ENCODE measurements at regions not wholly inside any gene's neighbourhood (a gene's known extent, or its start where the extent isn't known, plus 50 kb on each side); places are given as distances from the start of the nearest gene placed in this dataset.
"Not testable (repeated sequence)": the region's sequence is repeated elsewhere in the genome, so short reads cannot be mapped to it uniquely, and the experiment has no call there.

- no peak for DNase-seq (ENCODE audit: low spot score)
These were observed 616.8 kb upstream of the VRK2 start for GRCh38 chr2:57429831-57430230.

- DNase-seq (ENCODE audit: low spot score) = no peak
These were observed 614.1 kb upstream of the VRK2 start for GRCh38 chr2:57432528-57432927.

- DNase-seq (ENCODE audit: low spot score) = no peak
These were observed 612.2 kb upstream of the VRK2 start for GRCh38 chr2:57434441-57434840.

GRCh38 chr2:57434972-57435371, 611.6 kb upstream of the VRK2 start:
- no peak for DNase-seq (ENCODE audit: low spot score)

GRCh38 chr2:57437077-57437476, 609.5 kb upstream of the VRK2 start:
- no peak for DNase-seq (ENCODE audit: low spot score)

GRCh38 chr2:57440437-57440836, 606.2 kb upstream of the VRK2 start:
- DNase-seq (ENCODE audit: low spot score) = no peak

GRCh38 chr2:57443086-57443485, 603.5 kb upstream of the VRK2 start:
- no peak for DNase-seq (ENCODE audit: low spot score)

GRCh38 chr2:57443973-57444521, 602.6 kb upstream of the VRK2 start:
- no peak for DNase-seq (ENCODE audit: low spot score)

- DNase-seq (ENCODE audit: low spot score) = no peak
These were observed 601.7 kb upstream of the VRK2 start for GRCh38 chr2:57444752-57445430.

- DNase-seq (ENCODE audit: low spot score) = no peak
These were observed 597.8 kb upstream of the VRK2 start for GRCh38 chr2:57448816-57449215.

- no peak for DNase-seq (ENCODE audit: low spot score)
These were observed 596.4 kb upstream of the VRK2 start for GRCh38 chr2:57450170-57450569.

GRCh38 chr2:57452634-57453033, 594.0 kb upstream of the VRK2 start:
- DNase-seq (ENCODE audit: low spot score) = no peak

GRCh38 chr2:57453945-57454344, 592.7 kb upstream of the VRK2 start:
- DNase-seq (ENCODE audit: low spot score) = no peak

- DNase-seq (ENCODE audit: low spot score) = no peak
These were observed 586.0 kb upstream of the VRK2 start for GRCh38 chr2:57460396-57461276.

GRCh38 chr2:57461624-57462023, 585.0 kb upstream of the VRK2 start:
- DNase-seq (ENCODE audit: low spot score) = no peak

- DNase-seq (ENCODE audit: low spot score) = no peak
These were observed 581.5 kb upstream of the VRK2 start for GRCh38 chr2:57465067-57465466.

GRCh38 chr2:57465967-57466366, 580.6 kb upstream of the VRK2 start:
- no peak for DNase-seq (ENCODE audit: low spot score)

- DNase-seq (ENCODE audit: low spot score) = no peak
These were observed 571.2 kb upstream of the VRK2 start for GRCh38 chr2:57475391-57475790.

- no peak for DNase-seq (ENCODE audit: low spot score)
These were observed 566.6 kb upstream of the VRK2 start for GRCh38 chr2:57479981-57480380.

- DNase-seq (ENCODE audit: low spot score) = no peak
These were observed 558.5 kb upstream of the VRK2 start for GRCh38 chr2:57488061-57488460.

GRCh38 chr2:57490741-57491140, 555.9 kb upstream of the VRK2 start:
- no peak for DNase-seq (ENCODE audit: low spot score)

- DNase-seq (ENCODE audit: low spot score) = no peak
These were observed 555.4 kb upstream of the VRK2 start for GRCh38 chr2:57491213-57491612.

- not testable (repeated sequence) for DNase-seq (ENCODE audit: low spot score)
These were observed 552.6 kb upstream of the VRK2 start for GRCh38 chr2:57493966-57494365.
